Neural progenitor cell (in vitro differentiated cells): ENCODE measurements at regions not wholly inside any gene's neighbourhood (a gene's known extent, or its start where the extent isn't known, plus 50 kb on each side); places are given as distances from the start of the nearest gene placed in this dataset.

Experiments used
- DNase-seq: peaks from one replicate; pipeline ENCODE4 v3.0.0-alpha.2; 2016; ENCODE audit warnings: low spot score
- H2AFZ ChIP-seq: fragments of 200-600 bp; sonication (generic); replicated peaks from 2 replicates; pipeline ENCODE4 v1.6.1; 2016; ENCODE audit warnings: antibody characterized with exemption
- H3F3A ChIP-seq: fragments of 200-600 bp; sonication (generic); 2 replicates; pipeline ENCODE4 v1.6.1; 2016; ENCODE audit warnings: antibody characterized with exemption, low read depth
- H3K27ac ChIP-seq: fragments of 200-600 bp; sonication (generic); 2 replicates; pipeline ENCODE4 v1.5.1; 2016; ENCODE audit warnings: mild to moderate bottlenecking
- H3K27me3 ChIP-seq: fragments of 200-600 bp; sonication (generic); 2 replicates; pipeline ENCODE4 v1.6.1; 2016; ENCODE audit warnings: mild to moderate bottlenecking, moderate library complexity
- H3K36me3 ChIP-seq: fragments of 200-600 bp; sonication (generic); 2 replicates; pipeline ENCODE4 v1.5.1; 2016
- H3K4me1 ChIP-seq: fragments of 200-600 bp; sonication (generic); 2 replicates; pipeline ENCODE4 v1.6.1; 2016; ENCODE audit warnings: mixed run types
- H3K4me2 ChIP-seq: fragments of 200-600 bp; sonication (generic); 2 replicates; pipeline ENCODE4 v1.6.1; 2016
- H3K4me3 ChIP-seq: fragments of 200-600 bp; sonication (generic); 2 replicates; pipeline ENCODE4 v1.5.1; 2016
- H3K79me2 ChIP-seq: fragments of 200-600 bp; sonication (generic); 2 replicates; pipeline ENCODE4 v1.6.1; 2016; ENCODE audit warnings: low read depth
- H3K9ac ChIP-seq: fragments of 200-600 bp; sonication (generic); 2 replicates; pipeline ENCODE4 v1.6.1; 2016
- H3K9me3 ChIP-seq: fragments of 200-600 bp; sonication (generic); 2 replicates; pipeline ENCODE4 v1.5.1; 2016; ENCODE audit warnings: low read depth
- H4K20me1 ChIP-seq: fragments of 200-600 bp; sonication (generic); 2 replicates; pipeline ENCODE4 v1.6.1; 2016; ENCODE audit warnings: low read depth
- H3K27ac Mint-ChIP-seq: 3 replicates; pipeline ENCODE4 v1.8.0; 2021; ENCODE audit warnings: mixed read lengths
- H3K27me3 Mint-ChIP-seq: 2 replicates; pipeline ENCODE4 v1.8.0; 2022; ENCODE audit warnings: low read depth, mild to moderate bottlenecking, inconsistent platforms, moderate library complexity, mixed read lengths; ENCODE audit not compliant: insufficient read depth
- H3K36me3 Mint-ChIP-seq: 3 replicates; pipeline ENCODE4 v1.8.0; 2021; ENCODE audit warnings: mixed read lengths
- H3K4me1 Mint-ChIP-seq: 3 replicates; pipeline ENCODE4 v1.8.0; 2021; ENCODE audit warnings: mixed read lengths
- H3K4me3 Mint-ChIP-seq: 3 replicates; pipeline ENCODE4 v1.8.0; 2021; ENCODE audit warnings: mild to moderate bottlenecking, moderate library complexity, mixed read lengths
- H3K9me3 Mint-ChIP-seq: 3 replicates; pipeline ENCODE4 v1.8.0; 2020; ENCODE audit warnings: mixed read lengths
- CTCF ChIP-seq: fragments of 200-600 bp; sonication (generic); IDR thresholded peaks from 2 replicates; pipeline ENCODE4 v1.5.1; 2017; ENCODE audit warnings: antibody characterized with exemption, mild to moderate bottlenecking
- EZH2 ChIP-seq: fragments of 200-600 bp; sonication (generic); IDR thresholded peaks from 2 replicates; pipeline ENCODE4 v1.6.1; 2017; ENCODE audit warnings: antibody characterized with exemption, mild to moderate bottlenecking, moderate library complexity
- EZH2phosphoT487 ChIP-seq: fragments of 200-600 bp; sonication (generic); IDR thresholded peaks from 2 replicates; pipeline ENCODE4 v1.6.1; 2017; ENCODE audit warnings: antibody characterized with exemption

DNA sequence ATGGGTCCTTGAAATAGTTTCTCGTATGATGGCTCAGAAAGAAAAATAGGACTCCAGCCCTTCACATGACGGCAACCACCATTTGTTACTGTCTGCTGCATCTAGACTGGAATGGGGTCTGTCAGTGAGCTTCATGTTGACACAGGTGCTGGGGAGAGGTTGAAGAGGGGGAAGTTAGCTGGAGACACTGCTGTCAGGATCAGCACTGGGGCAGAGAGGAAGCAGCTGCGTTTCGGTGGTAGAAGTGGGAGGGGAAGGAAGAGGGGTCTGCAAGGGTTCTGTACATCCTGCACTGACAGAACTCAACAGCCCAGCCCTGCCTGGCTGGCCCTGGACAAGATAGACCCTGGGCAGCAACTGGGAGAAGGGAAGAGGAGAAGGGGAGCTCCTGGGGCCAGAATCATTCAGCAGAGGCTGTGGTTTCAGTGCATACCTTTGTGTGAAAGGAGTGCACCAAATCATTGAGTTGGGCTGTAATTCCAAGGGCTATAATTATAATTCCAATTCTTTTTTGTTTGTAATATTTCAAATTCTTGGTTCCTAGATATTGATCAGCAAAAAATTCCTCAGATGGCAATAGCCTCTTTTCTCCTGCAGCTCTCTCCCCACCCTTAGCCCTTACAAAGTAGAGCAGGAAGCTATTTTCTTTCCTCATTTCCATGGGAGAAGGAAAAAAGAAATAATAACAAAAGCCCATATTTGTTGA, 119.4 kb upstream of the C1GALT1C1 start:
- Histone ChIP-seq H4K20me1 (no peaks in the 10 kb centered on the region), H3K4me1 (no peaks in the 10 kb centered on the region), H3K27me3 (no peaks in the 10 kb centered on the region), H3F3A (no peaks in the 10 kb centered on the region), H3K9ac (no peak overlapping the region), H3K4me2 (no peak overlapping the region), H2AFZ (no peak overlapping the region), H3K27ac (no peak overlapping the region), H3K9me3 (peaks cover 3% of the 10 kb centered on the region), H3K79me2 (no peaks in the 10 kb centered on the region), H3K36me3 (no peaks in the 10 kb centered on the region), H3K4me3 (no peak overlapping the region)
- H3K36me3 Mint-ChIP-seq, result no peaks in the 10 kb centered on the region
- TF ChIP-seq EZH2, result no peak
- no peak for TF ChIP-seq CTCF
- no peak for TF ChIP-seq EZH2phosphoT487
- peaks cover 6% of the 10 kb centered on the region for H3K9me3 Mint-ChIP-seq
- H3K27me3 Mint-ChIP-seq, result no peaks in the 10 kb centered on the region
- H3K4me3 Mint-ChIP-seq, result no peak overlapping the region
- H3K27ac Mint-ChIP-seq, result no peak overlapping the region
- peaks cover 5% of the 10 kb centered on the region for H3K4me1 Mint-ChIP-seq
- DNase-seq, result no peak

DNA sequence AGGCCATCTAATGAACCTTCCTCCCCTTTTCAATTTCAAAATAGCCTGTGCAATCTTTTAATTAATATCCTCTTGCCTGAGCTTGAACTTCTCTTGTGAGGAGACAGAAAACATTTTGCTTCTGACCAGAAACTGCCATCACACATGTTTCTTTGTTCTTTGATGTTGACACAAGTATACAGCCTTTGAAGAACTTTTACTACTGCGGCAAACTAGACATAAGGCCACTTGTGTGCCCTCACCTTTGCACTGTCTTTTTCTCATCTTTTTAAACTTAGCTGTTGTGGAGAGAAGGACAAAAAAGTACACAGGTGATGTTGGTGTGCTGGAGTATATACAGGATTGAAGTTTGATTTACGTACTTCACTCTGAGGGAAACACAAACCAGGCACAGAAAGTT, 116.3 kb upstream of the C1GALT1C1 start:
- no peaks in the 10 kb centered on the region for H3K79me2 ChIP-seq
- no peak overlapping the region for H3K9ac ChIP-seq
- no peak overlapping the region for H3K4me3 ChIP-seq
- no peak overlapping the region for H2AFZ ChIP-seq
- peaks cover 3% of the 10 kb centered on the region for H3K9me3 ChIP-seq
- TF ChIP-seq EZH2phosphoT487 (no peak), EZH2 (no peak), CTCF (no peak)
- H3K4me2 ChIP-seq, result no peak overlapping the region
- no peaks in the 10 kb centered on the region for H3K36me3 Mint-ChIP-seq
- peaks cover 3% of the 10 kb centered on the region for H3K4me1 Mint-ChIP-seq
- H3K27ac Mint-ChIP-seq, result no peak overlapping the region
- H3K9me3 Mint-ChIP-seq, result peaks cover 4% of the 10 kb centered on the region
- no peaks in the 10 kb centered on the region for H3K27me3 ChIP-seq
- no peak for DNase-seq
- no peak overlapping the region for H3K4me3 Mint-ChIP-seq
- H4K20me1 ChIP-seq, result no peaks in the 10 kb centered on the region
- peaks cover 8% of the 10 kb centered on the region for H3K4me1 ChIP-seq
- H3K27ac ChIP-seq, result no peak overlapping the region
- no peaks in the 10 kb centered on the region for H3K27me3 Mint-ChIP-seq
- no peaks in the 10 kb centered on the region for H3K36me3 ChIP-seq
- no peaks in the 10 kb centered on the region for H3F3A ChIP-seq

GRCh38 chrX:120742946-120743665, 113.3 kb upstream of the C1GALT1C1 start:
- Histone ChIP-seq H3K4me1 (peaks cover 8% of the 10 kb centered on the region), H3K36me3 (no peaks in the 10 kb centered on the region), H4K20me1 (no peaks in the 10 kb centered on the region), H3K79me2 (no peaks in the 10 kb centered on the region), H3F3A (no peaks in the 10 kb centered on the region), H3K4me3 (no peak overlapping the region), H3K27ac (no peak overlapping the region), H3K9me3 (peaks cover 3% of the 10 kb centered on the region), H3K27me3 (no peaks in the 10 kb centered on the region), H2AFZ (no peak overlapping the region), H3K9ac (no peak overlapping the region), H3K4me2 (no peak overlapping the region)
- Mint-ChIP-seq H3K4me1 (peaks cover 3% of the 10 kb centered on the region), H3K9me3 (peaks cover 4% of the 10 kb centered on the region), H3K27me3 (no peaks in the 10 kb centered on the region), H3K27ac (no peak overlapping the region), H3K36me3 (no peaks in the 10 kb centered on the region), H3K4me3 (no peak overlapping the region)
- DNase-seq, result no peak
- no peak for TF ChIP-seq EZH2
- no peak for TF ChIP-seq CTCF
- TF ChIP-seq EZH2phosphoT487, result no peak
